Glutamatergic neuron (in vitro differentiated cells): ENCODE measurements at regions not wholly inside any gene's neighbourhood (a gene's known extent, or its start where the extent isn't known, plus 50 kb on each side); places are given as distances from the start of the nearest gene placed in this dataset.
"Not testable (repeated sequence)": the region's sequence is repeated elsewhere in the genome, so short reads cannot be mapped to it uniquely, and the experiment has no call there.

ENCODE experiments used
- DNase-seq: peaks from one replicate; pipeline ENCODE4 v3.0.0; 2022
- H3K27ac Mint-ChIP-seq: one replicate; pipeline ENCODE4 v1.8.0; 2020; ENCODE audit warnings: mild to moderate bottlenecking, mixed read lengths, inconsistent platforms; ENCODE audit not compliant: unreplicated experiment
- H3K27me3 Mint-ChIP-seq: one replicate; pipeline ENCODE4 v1.8.0; 2020; ENCODE audit warnings: mild to moderate bottlenecking, moderate library complexity, mixed read lengths, inconsistent platforms; ENCODE audit not compliant: unreplicated experiment
- H3K36me3 Mint-ChIP-seq: one replicate; pipeline ENCODE4 v1.8.0; 2020; ENCODE audit warnings: mild to moderate bottlenecking, mixed read lengths, inconsistent platforms; ENCODE audit not compliant: unreplicated experiment
- H3K4me1 Mint-ChIP-seq: one replicate; pipeline ENCODE4 v1.8.0; 2020; ENCODE audit warnings: mild to moderate bottlenecking, low read depth, mixed read lengths, inconsistent platforms; ENCODE audit not compliant: unreplicated experiment
- H3K4me3 Mint-ChIP-seq: one replicate; pipeline ENCODE4 v1.8.0; 2020; ENCODE audit warnings: mild to moderate bottlenecking, mixed read lengths, inconsistent platforms; ENCODE audit not compliant: unreplicated experiment
- H3K9me3 Mint-ChIP-seq: one replicate; pipeline ENCODE4 v1.8.0; 2020; ENCODE audit warnings: mild to moderate bottlenecking, moderate library complexity, mixed read lengths, inconsistent platforms; ENCODE audit not compliant: unreplicated experiment

DNA sequence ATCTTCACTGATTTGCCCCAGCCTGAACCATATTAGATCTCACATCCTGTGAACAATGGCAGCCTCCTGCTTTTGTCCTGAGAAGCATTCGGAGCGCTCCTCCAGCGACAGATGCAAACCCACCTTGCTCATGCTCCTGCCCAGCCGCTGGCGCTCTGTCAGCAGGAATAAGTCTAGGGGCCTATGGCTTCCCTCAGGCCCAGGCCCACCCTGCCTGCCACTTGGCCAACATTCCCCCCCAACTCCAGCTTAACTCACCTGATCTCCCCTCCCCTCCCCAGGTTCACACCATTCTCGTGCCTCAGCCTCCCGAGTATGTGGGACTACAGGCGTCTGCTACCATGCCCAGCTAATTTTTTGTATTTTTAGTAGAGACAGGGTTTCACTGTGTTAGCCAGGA is 4472.8 kb upstream of the OR11H1 start:
- H3K36me3 Mint-ChIP-seq = peaks cover 13% of the 10 kb centered on the region
- not testable (repeated sequence) for DNase-seq, H3K4me1 Mint-ChIP-seq, H3K27ac Mint-ChIP-seq, H3K4me3 Mint-ChIP-seq
- peaks cover 48% of the 10 kb centered on the region for H3K9me3 Mint-ChIP-seq
- H3K27me3 Mint-ChIP-seq = peaks cover 23% of the 10 kb centered on the region

DNA sequence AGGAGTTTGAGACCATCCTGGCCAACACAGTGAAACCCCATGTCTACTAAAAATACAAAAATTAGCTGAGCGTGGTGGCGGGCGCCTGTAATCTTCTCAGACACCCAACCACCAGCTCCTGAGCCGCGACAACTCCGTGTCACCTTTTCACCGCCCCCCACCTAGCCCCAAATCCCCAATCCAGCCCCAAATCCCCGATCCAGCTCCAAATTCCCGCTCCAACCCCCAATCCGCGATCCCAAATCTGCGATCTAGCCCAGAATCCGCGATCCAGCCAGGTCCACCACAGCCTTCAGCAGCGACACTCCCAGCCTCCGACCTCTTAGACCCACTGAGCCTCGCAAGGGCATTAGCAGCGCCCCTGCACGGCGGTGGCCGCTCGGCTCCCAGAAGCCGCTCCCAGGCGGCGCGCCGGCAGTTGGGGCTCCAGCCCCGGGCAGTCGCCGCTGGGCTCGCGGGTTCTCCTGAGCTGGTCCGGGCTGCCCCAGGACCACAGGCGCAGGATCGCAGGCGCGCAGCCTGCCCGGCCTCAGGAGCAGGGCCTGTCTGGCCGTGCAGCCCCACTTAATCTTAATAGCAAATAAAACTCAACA is 4469.9 kb upstream of the OR11H1 start:
- not testable (repeated sequence) for H3K4me3 Mint-ChIP-seq, H3K4me1 Mint-ChIP-seq, DNase-seq, H3K27ac Mint-ChIP-seq
- H3K9me3 Mint-ChIP-seq = peaks cover 51% of the 10 kb centered on the region
- peaks cover 19% of the 10 kb centered on the region for H3K36me3 Mint-ChIP-seq
- peaks cover 23% of the 10 kb centered on the region for H3K27me3 Mint-ChIP-seq

DNA sequence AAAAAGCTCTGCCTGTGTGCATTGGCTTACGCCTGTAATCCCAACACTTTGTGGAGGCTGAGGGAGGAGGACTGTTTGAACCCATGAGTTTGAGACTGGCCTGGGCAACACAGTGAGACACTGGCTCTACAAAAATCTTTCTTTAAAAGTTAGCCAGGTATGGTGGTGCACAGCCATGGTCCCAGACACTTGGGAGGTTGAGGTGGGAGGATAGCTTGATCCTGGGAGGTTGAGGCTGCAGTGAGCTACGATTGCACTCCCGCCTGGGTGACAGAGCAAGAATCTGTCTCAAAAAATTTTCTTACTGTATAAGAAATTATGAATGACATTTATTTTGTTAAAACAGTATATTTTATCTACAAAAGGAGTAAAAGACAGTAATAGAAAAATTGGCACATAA is 4468.9 kb upstream of the OR11H1 start:
- DNase-seq, H3K27ac Mint-ChIP-seq, H3K4me1 Mint-ChIP-seq, H3K4me3 Mint-ChIP-seq: not testable (repeated sequence)
- peaks cover 51% of the 10 kb centered on the region for H3K9me3 Mint-ChIP-seq
- H3K36me3 Mint-ChIP-seq = peaks cover 16% of the 10 kb centered on the region
- H3K27me3 Mint-ChIP-seq = peaks cover 19% of the 10 kb centered on the region

DNA sequence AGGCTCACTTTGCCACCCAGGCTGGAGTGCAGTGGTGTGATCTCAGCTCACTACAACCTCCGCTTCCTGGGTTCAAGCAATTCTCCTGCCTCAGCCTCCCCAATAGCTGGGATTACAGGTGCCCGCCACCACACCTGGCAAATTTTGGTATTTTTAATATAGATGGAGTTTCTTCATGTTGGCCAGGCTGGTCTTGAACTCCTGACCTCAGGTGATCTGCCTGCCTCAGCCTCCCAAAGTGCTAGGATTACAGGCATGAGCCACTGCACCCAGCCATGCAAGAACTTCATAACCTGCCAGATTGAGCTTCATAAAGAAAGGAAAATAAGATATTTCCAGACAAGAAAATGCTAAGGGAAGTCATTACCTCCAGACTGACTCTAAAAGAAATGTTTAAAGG is 4467.2 kb upstream of the OR11H1 start:
- Mint-ChIP-seq H3K9me3 (peaks cover 49% of the 10 kb centered on the region), H3K27me3 (peaks cover 21% of the 10 kb centered on the region), H3K36me3 (peaks cover 12% of the 10 kb centered on the region)
- DNase-seq, H3K4me3 Mint-ChIP-seq, H3K27ac Mint-ChIP-seq, H3K4me1 Mint-ChIP-seq: not testable (repeated sequence)

DNA sequence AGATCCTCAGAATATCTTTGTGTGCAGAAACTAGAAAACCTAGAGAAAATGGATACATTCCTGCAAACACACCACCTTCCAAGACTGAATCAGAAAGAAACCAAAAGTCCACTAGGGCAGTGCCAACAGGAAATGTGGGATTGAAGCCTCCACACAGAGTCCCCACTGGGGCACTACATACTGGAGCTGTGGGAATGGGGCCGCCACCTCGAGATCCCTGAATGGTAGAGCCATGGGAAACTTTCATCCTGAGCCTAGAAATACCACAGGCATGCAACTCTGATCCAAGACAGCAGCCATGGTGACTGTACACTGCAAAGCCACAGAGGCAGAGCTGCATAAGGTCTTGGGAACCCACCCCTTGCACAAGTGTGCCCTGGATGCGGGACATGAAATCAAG is 4465.5 kb upstream of the OR11H1 start:
- not testable (repeated sequence) for H3K4me3 Mint-ChIP-seq
- peaks cover 23% of the 10 kb centered on the region for H3K27me3 Mint-ChIP-seq
- H3K9me3 Mint-ChIP-seq = peaks cover 49% of the 10 kb centered on the region

DNA sequence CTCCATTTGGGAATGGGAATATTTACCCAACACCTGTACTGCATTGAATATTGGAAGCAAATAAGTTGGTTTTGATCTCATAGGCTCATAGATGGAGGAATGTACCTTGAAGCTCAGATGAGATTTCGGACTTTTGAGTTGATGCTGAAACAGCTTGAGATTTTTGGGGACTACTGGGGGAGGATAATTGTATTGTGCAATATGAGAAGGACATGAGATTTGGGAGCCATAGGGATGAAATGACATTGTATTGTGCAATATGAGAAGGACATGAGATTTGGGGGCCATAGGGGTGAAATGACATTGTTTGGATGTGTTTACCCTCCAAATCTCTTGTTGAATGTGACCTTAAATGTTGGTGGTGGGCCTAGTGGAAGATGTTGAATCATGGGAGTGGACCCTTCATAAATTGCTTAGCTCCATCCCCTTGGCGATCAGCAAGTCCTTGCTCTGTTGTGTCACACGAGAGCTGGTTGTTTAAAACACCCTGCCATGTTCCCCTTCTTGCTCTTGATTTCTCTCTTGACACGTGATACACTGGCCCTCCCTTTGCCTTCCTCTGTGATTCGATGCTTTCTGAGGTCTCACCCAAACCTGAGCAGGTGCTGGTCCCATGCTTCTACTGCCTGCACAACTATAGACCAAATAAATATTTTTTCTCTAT is 4464.8 kb upstream of the OR11H1 start:
- H3K27ac Mint-ChIP-seq, H3K4me3 Mint-ChIP-seq, DNase-seq, H3K4me1 Mint-ChIP-seq: not testable (repeated sequence)
- Mint-ChIP-seq H3K9me3 (peaks cover 49% of the 10 kb centered on the region), H3K27me3 (peaks cover 26% of the 10 kb centered on the region), H3K36me3 (peaks cover 28% of the 10 kb centered on the region)

More for the DNA sequence above, 4465.5 kb upstream of the OR11H1 start:
- peaks cover 21% of the 10 kb centered on the region for H3K36me3 Mint-ChIP-seq
- not testable (repeated sequence) for DNase-seq, H3K4me1 Mint-ChIP-seq, H3K27ac Mint-ChIP-seq

DNA sequence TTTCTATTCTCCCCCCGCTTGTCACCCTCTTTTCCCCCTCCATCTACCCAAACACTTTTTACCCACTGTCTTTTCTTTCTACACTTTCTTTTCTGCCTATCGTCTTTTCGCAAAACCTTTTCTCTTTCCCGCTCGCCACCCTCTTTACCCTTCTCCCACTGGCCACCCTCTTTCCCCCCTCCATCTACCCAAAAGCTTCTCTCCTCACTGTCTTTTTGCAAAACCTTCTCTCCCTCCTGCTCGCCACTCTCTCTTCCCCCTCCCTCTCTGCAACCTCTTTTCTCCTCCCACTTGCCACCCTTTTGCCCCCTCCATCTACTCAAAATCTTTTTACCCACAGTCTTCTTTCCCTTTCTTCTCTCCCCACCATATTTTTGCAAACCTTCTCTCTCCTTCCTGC is 4462.8 kb upstream of the OR11H1 start:
- not testable (repeated sequence) for DNase-seq, H3K27ac Mint-ChIP-seq, H3K4me1 Mint-ChIP-seq, H3K4me3 Mint-ChIP-seq
- Mint-ChIP-seq H3K36me3 (peaks cover 31% of the 10 kb centered on the region), H3K27me3 (peaks cover 29% of the 10 kb centered on the region), H3K9me3 (peaks cover 53% of the 10 kb centered on the region)

DNA sequence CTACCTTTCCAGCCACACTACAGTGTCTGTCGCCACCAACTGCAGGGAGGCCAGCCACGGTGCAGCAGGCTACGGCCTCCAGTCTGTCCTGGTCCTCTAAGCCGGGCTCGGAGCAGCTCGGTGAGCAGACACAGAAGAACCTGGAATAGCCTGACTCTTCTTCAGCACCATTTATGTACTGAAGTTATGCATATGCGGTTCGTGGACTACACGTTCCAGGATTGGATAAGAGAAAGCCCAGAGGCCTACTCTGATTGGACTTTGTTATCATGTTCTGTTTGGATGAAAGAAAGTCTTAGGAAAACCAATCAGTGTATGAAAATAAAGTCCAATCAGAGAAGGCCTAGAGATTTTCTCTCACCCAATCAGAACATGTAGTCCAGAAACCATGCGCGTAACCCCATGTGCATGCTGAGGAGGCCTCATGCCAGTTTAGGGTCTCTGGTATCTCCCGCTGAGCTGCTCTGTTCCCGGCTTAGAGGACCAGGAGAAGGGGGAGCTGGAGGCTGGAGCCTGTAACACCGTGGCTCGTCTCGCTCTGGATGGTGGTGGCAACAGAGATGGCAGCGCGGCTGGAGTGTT is 4462.0 kb upstream of the OR11H1 start:
- Mint-ChIP-seq H3K36me3 (peaks cover 28% of the 10 kb centered on the region), H3K27ac (peak overlapping the region; percentile 15)

More for the DNA sequence above, 4462.0 kb upstream of the OR11H1 start:
- DNase-seq, H3K4me3 Mint-ChIP-seq, H3K4me1 Mint-ChIP-seq: not testable (repeated sequence)
- Mint-ChIP-seq H3K9me3 (peaks cover 52% of the 10 kb centered on the region), H3K27me3 (peaks cover 29% of the 10 kb centered on the region)
